A549 (cell line): ENCODE measurements at regions not wholly inside any gene's neighbourhood (a gene's known extent, or its start where the extent isn't known, plus 50 kb on each side); places are given as distances from the start of the nearest gene placed in this dataset.

ENCODE experiments used
- ATAC-seq, 2 experiments: fragments of 200-7000 bp in 1 of 2; fragments of >200 bp in 1 of 2; cut with Nextera tagmentation in 1 of 2; cut with Tn5 transposase in 1 of 2; 3 replicates each; pipeline versions ENCODE4 v1.8.0 to v1.9.1; 2018 to 2020; ENCODE audit warnings: mild to moderate bottlenecking in 1 of 2, moderate library complexity in 1 of 2
- CTCF ChIA-PET: fragments of 300-600 bp; sonication (Branson Sonifier 250); formaldehyde crosslinking; extraction: SDS; loops from one replicate; lab custom pipeline; 2021; ENCODE audit warnings: antibody characterized with exemption, inconsistent platforms; lab: Yijun Ruan, JAX
- POLR2A ChIA-PET: fragments of 350-600 bp; formaldehyde crosslinking; extraction: SDS; loops from one replicate; lab custom pipeline; 2021; ENCODE audit warnings: antibody characterized with exemption, inconsistent platforms; lab: Yijun Ruan, JAX
- DNase-seq, 2 experiments: peaks; one replicate each; pipeline versions ENCODE4 v3.0.0 to v3.0.0-alpha.2; 2011 to 2016; ENCODE audit warnings: low read depth in 1 of 2, low spot score in 1 of 2
- FAIRE-seq: peaks from 2 replicates; lab custom pipeline; 2011; peaks lifted over from hg19 to GRCh38; lab: Jason Lieb, UNC
- H3K27ac ChIP-seq, 2 experiments: fragments of >200 bp; sonication (Bioruptor Twin); formaldehyde crosslinking; 3 replicates each; pipeline ENCODE4 v1.5.1; 2016 to 2017
- H3K4me1 ChIP-seq: fragments of >200 bp; sonication (Bioruptor Twin); formaldehyde crosslinking; 3 replicates; pipeline ENCODE4 v1.6.1; 2016
- H3K4me2 ChIP-seq: fragments of >200 bp; sonication (Bioruptor Twin); formaldehyde crosslinking; 3 replicates; pipeline ENCODE4 v1.6.1; 2016
- H3K4me3 ChIP-seq: fragments of >200 bp; sonication (Bioruptor Twin); formaldehyde crosslinking; 3 replicates; pipeline ENCODE4 v1.5.1; 2016
- H3K9me3 ChIP-seq: fragments of >200 bp; sonication (Bioruptor Twin); formaldehyde crosslinking; 3 replicates; pipeline ENCODE4 v1.6.1; 2016
- CBX2 ChIP-seq: fragments of 200-600 bp; sonication (generic); IDR thresholded peaks from 2 replicates; pipeline ENCODE4 v1.6.1; 2016; ENCODE audit warnings: low read depth, mild to moderate bottlenecking, borderline replicate concordance
- E2F6 ChIP-seq: IDR thresholded peaks from 2 replicates; pipeline ENCODE4 v1.6.1; 2012; ENCODE audit warnings: low read depth, borderline replicate concordance
- EHMT2 ChIP-seq: fragments of 200-600 bp; sonication (generic); IDR thresholded peaks from 2 replicates; pipeline ENCODE4 v1.6.1; 2016; ENCODE audit warnings: antibody characterized with exemption, low read depth, mild to moderate bottlenecking, moderate library complexity
- ESRRA ChIP-seq: fragments of 150-350 bp; IDR thresholded peaks from 2 replicates; pipeline ENCODE4 v1.6.1; 2014; ENCODE audit warnings: mild to moderate bottlenecking, low read length, borderline replicate concordance
- FOSB ChIP-seq: fragments of 250-450 bp; sonication (Bioruptor Pico); IDR thresholded peaks from 2 replicates; pipeline ENCODE4 v1.5.0; 2020; ENCODE audit warnings: mild to moderate bottlenecking, moderate library complexity
- FOXS1 ChIP-seq: fragments of 250-450 bp; sonication (Bioruptor Pico); IDR thresholded peaks from 2 replicates; pipeline ENCODE4 v1.5.0; 2020; ENCODE audit warnings: mild to moderate bottlenecking, moderate library complexity
- GATA3 ChIP-seq: IDR thresholded peaks from 2 replicates; pipeline ENCODE4 v1.6.1; 2012; ENCODE audit warnings: borderline replicate concordance
- HDAC2 ChIP-seq: fragments of 200-600 bp; sonication (generic); IDR thresholded peaks from 2 replicates; pipeline ENCODE4 v1.6.1; 2016
- HEYL ChIP-seq: fragments of 250-450 bp; sonication (Bioruptor Pico); IDR thresholded peaks from 2 replicates; pipeline ENCODE4 v1.8.0; 2021; ENCODE audit warnings: mild to moderate bottlenecking, moderate library complexity
- HOXA7 ChIP-seq: fragments of 250-450 bp; sonication (Bioruptor Pico); IDR thresholded peaks from 2 replicates; pipeline ENCODE4 v1.5.0; 2020; ENCODE audit warnings: mild to moderate bottlenecking, moderate library complexity
- HOXB5 ChIP-seq: fragments of 250-450 bp; sonication (Bioruptor Pico); IDR thresholded peaks from 2 replicates; pipeline ENCODE4 v1.5.0; 2020; ENCODE audit warnings: mild to moderate bottlenecking, moderate library complexity
- KDM1A ChIP-seq: fragments of 200-600 bp; sonication (generic); IDR thresholded peaks from 2 replicates; pipeline ENCODE4 v1.6.1; 2016; ENCODE audit warnings: low read depth, mild to moderate bottlenecking
- MAFK ChIP-seq: fragments of 450-650 bp; IDR thresholded peaks from 2 replicates; pipeline ENCODE4 v1.6.1; 2014; ENCODE audit not compliant: partially characterized antibody
- MAX ChIP-seq: IDR thresholded peaks from 2 replicates; pipeline ENCODE4 v1.6.1; 2012
- NR3C1 ChIP-seq: fragments of >200 bp; sonication (Bioruptor Twin); formaldehyde crosslinking; IDR thresholded peaks from 3 replicates; pipeline ENCODE4 v1.6.1; 2017
- PHF8 ChIP-seq: fragments of 200-600 bp; sonication (generic); IDR thresholded peaks from 2 replicates; pipeline ENCODE4 v1.6.1; 2016; ENCODE audit warnings: low read depth, mild to moderate bottlenecking, antibody characterized with exemption, moderate library complexity, borderline replicate concordance
- POLR2A ChIP-seq: IDR thresholded peaks from 2 replicates; pipeline ENCODE4 v1.6.1; 2012; ENCODE audit warnings: mild to moderate bottlenecking, low read length
- RARB ChIP-seq: fragments of 250-450 bp; sonication (Bioruptor Pico); IDR thresholded peaks from 2 replicates; pipeline ENCODE4 v1.8.0; 2021; ENCODE audit warnings: mild to moderate bottlenecking, moderate library complexity
- RCOR1 ChIP-seq: fragments of 150-350 bp; IDR thresholded peaks from 2 replicates; pipeline ENCODE4 v1.6.1; 2014; ENCODE audit warnings: antibody characterized with exemption, low read length, low read depth
- REST ChIP-seq: fragments of 200-600 bp; sonication (generic); IDR thresholded peaks from 2 replicates; pipeline ENCODE4 v1.6.1; 2016; ENCODE audit warnings: antibody characterized with exemption, mild to moderate bottlenecking, moderate library complexity
- RFX5 ChIP-seq: fragments of 450-650 bp; IDR thresholded peaks from 2 replicates; pipeline ENCODE4 v1.7.1; 2014; ENCODE audit warnings: antibody characterized with exemption, mild to moderate bottlenecking, moderate library complexity
- SMC3 ChIP-seq: fragments of >200 bp; sonication (Bioruptor Twin); formaldehyde crosslinking; IDR thresholded peaks from 3 replicates; pipeline ENCODE4 v1.6.1; 2018; ENCODE audit warnings: inconsistent platforms
- TFCP2L1 ChIP-seq: fragments of 250-450 bp; sonication (Bioruptor Pico); IDR thresholded peaks from 2 replicates; pipeline ENCODE4 v1.5.0; 2021; ENCODE audit warnings: mild to moderate bottlenecking
- ZC3H11A ChIP-seq: fragments of 450-650 bp; IDR thresholded peaks from 2 replicates; pipeline ENCODE4 v1.6.1; 2014; ENCODE audit warnings: antibody characterized with exemption, mild to moderate bottlenecking
- WGBS: methylation state at CpG from one replicate; pipeline ENCODE4 v1.1.6; 2017; ENCODE audit errors: missing lambda C conversion rate; 5-methylcytosine and 5-hydroxymethylcytosine counted together

GRCh38 chr15:80331886-80332406 is 72.2 kb upstream of the ARNT2 start:
- ATAC-seq (no peak; a peak in 1 of 6 replicates), DNase-seq (no peak), FAIRE-seq (no peak)
- Histone ChIP-seq H3K4me3 (no peak overlapping the region), H3K27ac (no peak overlapping the region), H3K9me3 (peaks cover 7% of the 10 kb centered on the region; the same call in 1 of the 3 replicates), H3K4me1 (no peaks in the 10 kb centered on the region)
- 65% methylated on average over 25 of the region's 28 CpGs for WGBS
- POLR2A ChIA-PET, result no interaction called here
- no peak for TF ChIP-seq ESRRA
- TF ChIP-seq HDAC2, result no peak
- no peak for TF ChIP-seq PHF8
- no peak for TF ChIP-seq EHMT2
- no peak for TF ChIP-seq HEYL (CRISPR knock-in tag)
- TF ChIP-seq HOXA7 (CRISPR knock-in tag), result no peak
- no peak for TF ChIP-seq HOXB5 (CRISPR knock-in tag)
- no peak for TF ChIP-seq FOXS1 (CRISPR knock-in tag)
- TF ChIP-seq RFX5, result no peak
- TF ChIP-seq, all 56 proteins: peak for 0
- no peak overlapping the region for H3K4me2 ChIP-seq
- CTCF ChIA-PET, result no interaction called here

GRCh38 chr15:80333261-80333660 is 70.9 kb upstream of the ARNT2 start:
- H3K4me1 ChIP-seq, result no peaks in the 10 kb centered on the region
- 0 out of 3 replicates have a peak, but pooled peaks cover 4% of the 10 kb centered on the region for H3K9me3 ChIP-seq
- DNase-seq (no peak), FAIRE-seq (no peak), ATAC-seq (no peak)
- no peak overlapping the region for H3K27ac ChIP-seq
- 18% methylated on average over 4 of the region's 4 CpGs for WGBS
- CTCF ChIA-PET, result interaction anchor here (1.2 kb wide), 1 partner anchor 18 kb away, joined by 3 read pairs; no protein-coding TSS in a partner anchor
- TF ChIP-seq MAX (no peak), HDAC2 (no peak), RFX5 (no peak), SMC3 (no peak), RCOR1 (no peak), EHMT2 (no peak), REST (no peak), GATA3 (no peak), CBX2 (no peak)
- POLR2A ChIA-PET, result no interaction called here
- peak overlapping the region; percentile 11; the same call in 1 of the 3 replicates for H3K4me2 ChIP-seq
- no peak overlapping the region for H3K4me3 ChIP-seq

- POLR2A ChIA-PET, result no interaction called here
Observed at GRCh38 chr15:80334521-80334920, 69.7 kb upstream of the ARNT2 start.

More at GRCh38 chr15:80334521-80334920, 69.7 kb upstream of the ARNT2 start:
- no peak overlapping the region for H3K4me2 ChIP-seq
- no peaks in the 10 kb centered on the region for H3K4me1 ChIP-seq
- DNase-seq, result no peak
- no peak for ATAC-seq
- H3K27ac ChIP-seq, result no peak overlapping the region
- H3K4me3 ChIP-seq, result no peak overlapping the region
- H3K9me3 ChIP-seq, result 0 out of 3 replicates have a peak, but pooled peaks cover 4% of the 10 kb centered on the region
- 5% methylated on average over 1 of the region's 1 CpG for WGBS
- TF ChIP-seq EHMT2, result no peak
- TF ChIP-seq RFX5, result no peak
- no peak for TF ChIP-seq FOSB (CRISPR knock-in tag)
- TF ChIP-seq RARB (CRISPR knock-in tag), result no peak
- TF ChIP-seq POLR2A, result no peak
- TF ChIP-seq KDM1A, result no peak
- TF ChIP-seq E2F6, result no peak
- TF ChIP-seq REST, result no peak
- no peak for TF ChIP-seq MAFK
- TF ChIP-seq NR3C1, result no peak
- no peak for TF ChIP-seq ZC3H11A
- TF ChIP-seq TFCP2L1 (CRISPR knock-in tag), result no peak
- TF ChIP-seq ESRRA, result no peak
- CTCF ChIA-PET, result interaction anchor here (0.6 kb wide), 1 partner anchor 64 kb away, joined by 4 read pairs; no protein-coding TSS in a partner anchor
- no peak for FAIRE-seq
